Vagina (tissue), 2 donors: ENCODE measurements at regions not wholly inside any gene's neighbourhood (a gene's known extent, or its start where the extent isn't known, plus 50 kb on each side); places are given as distances from the start of the nearest gene placed in this dataset.

Experiments
- POLR2AphosphoS5 ChIP-seq, 2 donors: sonication (generic); formaldehyde crosslinking; IDR thresholded peaks; one replicate each; pipeline ENCODE4 v1.9.0; 2017; ENCODE audit warnings: antibody characterized with exemption in 2 of 2, mild to moderate bottlenecking in 2 of 2, low read depth in 1 of 2; ENCODE audit not compliant: insufficient read depth in 1 of 2
- TF ChIP-seq, protein P1 (sequence below), 3 experiments: fragments of 450-650 bp in 2 of 3; fragments of 200-600 bp in 1 of 3; sonication (generic) in 1 of 3; IDR thresholded peaks; one replicate each; pipeline ENCODE4 v1.5.1; 2017 to 2019; ENCODE audit warnings: antibody characterized with exemption in 3 of 3, mild to moderate bottlenecking in 2 of 3, moderate library complexity in 2 of 3

DNA sequence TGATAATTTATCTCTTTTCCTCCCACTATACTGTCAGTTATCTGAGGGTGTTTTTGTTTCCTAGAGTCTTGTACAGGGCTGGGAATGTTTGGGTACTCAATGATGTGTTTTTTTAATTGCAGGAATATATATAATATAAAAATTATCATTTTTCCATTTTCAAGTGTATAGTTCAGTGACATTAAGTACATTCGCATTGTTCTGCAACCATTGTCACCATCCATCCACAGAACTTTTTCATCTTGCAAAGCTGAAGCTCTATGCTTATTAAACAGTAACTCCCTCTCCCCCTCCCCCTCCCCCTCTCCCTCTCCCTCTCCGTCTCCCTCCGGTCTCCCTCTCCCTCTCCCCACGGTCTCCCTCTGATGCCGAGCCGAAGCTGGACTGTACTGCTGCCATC is 93.0 kb upstream of the MANSC4 start:
- TF ChIP-seq, protein P1, sequence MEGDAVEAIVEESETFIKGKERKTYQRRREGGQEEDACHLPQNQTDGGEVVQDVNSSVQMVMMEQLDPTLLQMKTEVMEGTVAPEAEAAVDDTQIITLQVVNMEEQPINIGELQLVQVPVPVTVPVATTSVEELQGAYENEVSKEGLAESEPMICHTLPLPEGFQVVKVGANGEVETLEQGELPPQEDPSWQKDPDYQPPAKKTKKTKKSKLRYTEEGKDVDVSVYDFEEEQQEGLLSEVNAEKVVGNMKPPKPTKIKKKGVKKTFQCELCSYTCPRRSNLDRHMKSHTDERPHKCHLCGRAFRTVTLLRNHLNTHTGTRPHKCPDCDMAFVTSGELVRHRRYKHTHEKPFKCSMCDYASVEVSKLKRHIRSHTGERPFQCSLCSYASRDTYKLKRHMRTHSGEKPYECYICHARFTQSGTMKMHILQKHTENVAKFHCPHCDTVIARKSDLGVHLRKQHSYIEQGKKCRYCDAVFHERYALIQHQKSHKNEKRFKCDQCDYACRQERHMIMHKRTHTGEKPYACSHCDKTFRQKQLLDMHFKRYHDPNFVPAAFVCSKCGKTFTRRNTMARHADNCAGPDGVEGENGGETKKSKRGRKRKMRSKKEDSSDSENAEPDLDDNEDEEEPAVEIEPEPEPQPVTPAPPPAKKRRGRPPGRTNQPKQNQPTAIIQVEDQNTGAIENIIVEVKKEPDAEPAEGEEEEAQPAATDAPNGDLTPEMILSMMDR (IDR thresholded peaks at IDR 0.05) = no peak
- no peak for TF ChIP-seq POLR2AphosphoS5 (IDR thresholded peaks at IDR 0.05; ENCODE audit: insufficient read depth in 1 of 2, low read depth in 1 of 2)
